Fibroblast of peridontal ligament (primary cell): ENCODE measurements at regions not wholly inside any gene's neighbourhood (a gene's known extent, or its start where the extent isn't known, plus 50 kb on each side); places are given as distances from the start of the nearest gene placed in this dataset.

Experiments
- DNase-seq: peaks from one replicate; pipeline ENCODE4 v3.0.0-alpha.2; 2010; ENCODE audit errors: extremely low read depth

DNA sequence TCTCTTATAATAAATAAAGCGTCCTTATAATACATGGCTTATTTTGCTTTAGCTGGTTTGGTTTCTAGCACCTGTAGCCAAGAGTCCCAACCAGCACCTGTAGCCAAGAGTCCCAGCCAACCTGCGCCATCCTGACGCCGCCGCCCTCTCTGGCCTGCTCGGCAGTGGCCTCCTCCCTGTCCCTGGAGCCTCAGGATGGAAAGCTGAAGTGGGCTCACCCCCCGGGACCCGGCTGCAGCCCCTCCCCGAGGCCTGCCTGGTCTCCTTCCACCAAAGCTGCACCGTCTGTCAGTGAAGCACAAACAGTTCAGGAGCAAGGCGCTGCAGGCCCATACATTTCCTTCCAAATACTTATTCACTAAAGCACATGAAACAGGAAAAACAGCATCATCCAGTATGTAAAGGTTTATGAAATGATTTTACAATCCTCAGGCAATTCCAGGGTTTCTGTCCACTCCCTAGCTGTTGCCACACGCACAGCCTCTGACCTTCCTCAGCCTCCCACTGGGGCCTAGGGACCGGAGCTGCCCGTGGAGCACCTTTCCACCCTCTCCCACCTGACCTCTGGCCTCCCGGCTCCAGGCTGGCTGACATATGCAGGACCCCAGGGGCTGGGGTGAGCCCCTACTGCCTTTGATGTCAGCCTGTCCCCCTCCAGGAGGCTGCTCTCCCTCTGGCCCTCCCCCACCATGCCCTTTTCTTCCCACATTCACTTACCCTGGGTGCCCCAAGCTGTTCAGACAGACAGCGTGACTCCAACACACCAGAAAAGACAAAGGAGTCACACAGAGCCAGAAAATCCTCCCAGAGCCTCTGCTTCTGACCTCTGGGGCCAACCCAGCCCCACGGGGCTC, 149.6 kb upstream of the PPP2R2D start:
- no peak for DNase-seq

DNA sequence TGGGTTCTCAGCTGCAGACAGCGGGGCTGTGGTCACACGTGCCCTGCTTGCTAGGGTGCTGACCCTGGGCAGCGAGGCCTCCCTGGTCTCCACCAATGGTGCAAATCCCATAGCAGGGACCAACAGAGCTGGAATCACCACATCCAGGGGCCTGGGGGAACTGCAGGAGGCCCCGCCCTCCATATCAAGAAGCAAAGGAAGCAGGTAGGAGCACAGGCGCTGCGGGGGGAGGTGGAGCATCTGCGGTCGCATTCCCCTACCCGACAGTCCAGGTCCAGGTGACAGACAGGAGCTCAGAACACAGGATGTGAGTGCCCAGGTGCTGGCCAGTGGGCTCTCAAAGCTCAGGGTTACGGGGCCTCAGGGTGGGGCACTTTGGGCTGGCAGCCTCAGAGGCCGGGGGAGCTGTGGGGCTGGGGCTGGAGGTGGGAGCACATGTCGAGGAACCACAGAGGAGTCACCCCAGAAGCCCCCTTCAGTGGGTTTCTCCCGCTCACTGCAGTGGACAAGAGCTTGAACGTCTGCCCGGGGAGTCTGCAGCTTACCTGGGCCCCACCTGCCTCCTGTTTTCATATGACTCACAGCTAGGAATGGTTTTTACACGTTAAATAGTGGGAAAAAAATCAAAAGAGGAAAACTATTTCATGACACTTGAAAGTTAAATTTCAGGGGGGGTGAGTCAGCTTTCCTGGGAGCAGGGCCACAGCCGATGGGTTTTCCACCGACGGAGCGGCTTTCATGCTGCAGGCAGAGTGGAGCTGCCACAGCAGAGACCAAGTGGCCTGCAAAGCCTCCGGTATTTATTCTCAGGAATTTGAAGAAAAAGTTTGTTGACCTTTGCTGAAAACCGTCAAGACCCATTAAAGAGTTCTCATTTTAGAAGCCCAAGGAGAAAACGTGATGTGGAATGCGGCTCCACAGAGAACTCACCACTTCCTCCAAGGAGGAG, 148.7 kb upstream of the PPP2R2D start:
- no peak for DNase-seq

DNA sequence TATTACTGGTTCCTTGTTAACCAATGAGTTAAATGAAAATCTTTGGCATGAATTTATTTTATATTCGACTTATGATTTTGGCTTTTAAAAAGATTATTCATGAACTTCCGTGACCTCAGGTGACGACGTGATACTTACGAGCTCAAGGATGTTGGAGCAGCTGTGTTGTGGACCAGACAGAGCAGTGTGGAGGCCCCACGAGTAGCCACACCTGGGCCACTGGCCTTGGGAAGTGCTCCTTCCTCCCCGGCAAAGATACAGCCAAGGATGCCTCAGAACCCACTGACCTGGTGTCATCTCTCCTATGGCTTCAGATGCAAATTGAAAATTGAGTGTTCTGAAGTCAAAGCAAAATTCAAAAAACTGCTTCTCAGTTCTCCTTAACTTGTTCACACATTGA, 147.5 kb upstream of the PPP2R2D start:
- no peak for DNase-seq

DNA sequence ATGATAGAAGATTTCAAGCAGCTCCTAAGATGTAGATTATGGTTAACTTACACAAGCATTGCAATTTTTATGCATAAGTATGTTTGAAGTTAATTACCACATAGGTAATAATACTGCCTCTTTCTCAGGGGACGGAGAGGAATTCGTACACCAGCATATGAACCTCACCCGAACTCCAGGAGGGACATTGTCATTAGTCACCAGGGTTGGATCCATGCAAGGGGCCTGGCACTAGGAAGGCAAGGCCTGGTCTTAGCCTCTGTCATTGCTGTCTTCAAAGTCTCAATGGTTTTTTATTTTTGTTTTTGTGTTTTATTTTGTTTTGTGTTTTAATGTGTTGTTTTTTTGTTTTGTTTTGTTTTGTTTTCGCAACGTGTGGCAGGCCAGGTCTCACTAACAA, 145.6 kb upstream of the PPP2R2D start:
- DNase-seq: no peak

DNA sequence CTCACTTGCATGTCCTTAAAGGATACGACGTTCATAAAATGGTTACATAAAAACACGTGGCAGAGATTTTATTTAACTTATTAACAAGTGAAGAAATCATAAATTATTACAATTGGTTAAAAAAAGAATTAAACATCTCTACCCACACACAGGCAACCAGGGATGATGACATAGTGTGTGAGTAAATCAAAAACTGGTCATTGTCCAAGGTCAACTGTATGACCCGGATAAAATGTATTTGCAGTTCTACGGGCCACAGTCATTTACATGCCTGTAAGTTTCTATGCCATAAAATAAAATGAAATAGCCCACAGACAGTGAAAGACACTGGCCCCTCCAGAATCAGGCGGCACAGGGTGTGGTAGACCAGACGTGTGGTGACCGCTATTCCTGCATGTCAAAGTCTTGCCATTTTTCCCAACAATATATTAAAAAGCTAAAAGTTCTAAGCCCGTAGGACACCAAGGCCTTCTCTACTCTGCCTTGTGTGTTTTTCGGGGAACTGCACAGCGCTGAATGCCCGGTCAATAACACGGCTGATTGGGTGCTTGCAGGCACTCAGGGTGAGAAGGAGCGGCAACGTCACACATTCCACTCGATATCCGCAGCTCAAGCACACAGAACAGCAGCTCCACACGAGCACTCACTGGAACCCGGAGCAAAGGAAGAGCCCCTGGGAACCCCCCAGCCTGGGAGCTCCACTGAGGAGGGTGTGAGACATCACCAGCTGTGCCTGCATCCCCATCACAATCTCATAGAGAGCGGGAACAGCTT, 143.3 kb upstream of the PPP2R2D start:
- no peak for DNase-seq

DNA sequence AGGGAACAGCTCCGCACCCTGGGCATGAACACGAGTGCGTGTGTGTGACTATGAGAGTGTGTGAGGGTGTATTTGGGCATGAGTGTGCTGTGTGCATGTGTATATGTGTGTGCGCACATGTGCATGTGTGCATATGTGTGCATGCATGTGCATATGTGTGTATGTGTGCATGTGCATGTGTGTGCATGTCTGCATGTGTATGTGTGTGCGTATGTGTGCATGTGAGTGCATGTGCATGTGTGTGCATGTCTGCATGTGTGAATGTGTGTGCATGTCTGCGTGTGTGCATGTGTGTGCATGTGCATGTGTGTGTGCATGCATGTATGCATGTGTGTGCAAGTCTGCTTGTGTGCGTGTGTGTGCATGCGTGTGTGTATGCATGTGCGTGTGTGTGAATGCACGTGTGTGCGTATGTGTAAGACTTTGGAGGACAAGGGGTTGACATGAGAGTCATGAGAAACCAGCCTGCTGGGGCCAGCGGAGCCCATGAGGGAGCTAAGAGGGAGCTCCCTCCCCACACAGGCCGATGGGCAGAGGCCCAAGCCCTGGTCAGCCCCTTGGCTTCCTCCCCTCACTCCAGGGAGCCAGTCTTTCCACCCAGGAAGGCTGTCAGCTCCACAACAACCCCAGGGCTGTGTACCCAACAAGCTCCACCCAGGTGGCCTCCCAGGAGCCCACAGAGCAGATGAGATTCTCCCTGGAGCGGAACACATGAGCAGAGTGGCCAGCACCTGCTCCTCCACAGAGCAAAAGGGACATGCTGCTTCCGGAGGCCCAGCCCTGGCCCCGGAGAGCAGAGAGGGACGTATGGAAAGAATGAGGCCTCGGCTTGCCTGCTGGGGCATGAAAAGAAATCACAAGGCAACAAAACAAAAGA, 142.5 kb upstream of the PPP2R2D start:
- no peak for DNase-seq

DNA sequence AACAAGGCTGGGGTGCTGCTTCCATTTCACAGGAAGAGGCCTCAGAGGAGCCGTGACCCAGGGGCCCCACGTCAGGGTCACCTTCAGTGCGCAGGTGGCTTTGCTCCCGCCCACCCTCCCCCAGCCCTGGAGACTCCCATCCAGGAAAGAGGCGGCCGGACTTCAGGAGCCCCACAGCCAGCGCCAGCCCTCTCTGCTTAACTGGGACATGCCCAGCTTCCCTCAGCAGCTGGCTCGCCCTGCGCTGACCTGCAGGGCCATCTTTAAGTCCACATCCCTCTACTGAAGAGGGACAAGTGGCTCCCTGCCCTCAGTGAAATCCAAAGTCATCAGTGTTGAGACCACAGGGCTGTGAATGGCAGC, 141.9 kb upstream of the PPP2R2D start:
- DNase-seq: no peak

DNA sequence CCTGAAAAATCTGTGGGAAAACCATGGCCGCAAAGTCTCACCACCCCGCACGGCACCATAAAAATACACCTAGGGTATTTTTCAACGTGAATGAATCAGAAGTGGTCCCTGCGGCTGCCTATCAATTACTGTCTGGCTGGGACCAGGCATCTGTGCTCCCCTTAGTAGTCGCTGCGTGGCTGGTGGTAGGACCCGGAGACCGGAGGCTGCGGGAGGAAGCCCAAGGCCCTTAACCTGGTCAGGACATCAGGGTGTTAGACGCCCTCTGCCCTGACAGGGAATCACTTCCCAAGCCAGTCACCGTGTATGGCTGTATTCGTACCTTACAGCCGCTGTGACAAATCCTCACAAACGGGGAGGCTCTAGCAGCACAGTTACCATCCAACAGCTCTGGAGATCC, 141.5 kb upstream of the PPP2R2D start:
- no peak for DNase-seq

DNA sequence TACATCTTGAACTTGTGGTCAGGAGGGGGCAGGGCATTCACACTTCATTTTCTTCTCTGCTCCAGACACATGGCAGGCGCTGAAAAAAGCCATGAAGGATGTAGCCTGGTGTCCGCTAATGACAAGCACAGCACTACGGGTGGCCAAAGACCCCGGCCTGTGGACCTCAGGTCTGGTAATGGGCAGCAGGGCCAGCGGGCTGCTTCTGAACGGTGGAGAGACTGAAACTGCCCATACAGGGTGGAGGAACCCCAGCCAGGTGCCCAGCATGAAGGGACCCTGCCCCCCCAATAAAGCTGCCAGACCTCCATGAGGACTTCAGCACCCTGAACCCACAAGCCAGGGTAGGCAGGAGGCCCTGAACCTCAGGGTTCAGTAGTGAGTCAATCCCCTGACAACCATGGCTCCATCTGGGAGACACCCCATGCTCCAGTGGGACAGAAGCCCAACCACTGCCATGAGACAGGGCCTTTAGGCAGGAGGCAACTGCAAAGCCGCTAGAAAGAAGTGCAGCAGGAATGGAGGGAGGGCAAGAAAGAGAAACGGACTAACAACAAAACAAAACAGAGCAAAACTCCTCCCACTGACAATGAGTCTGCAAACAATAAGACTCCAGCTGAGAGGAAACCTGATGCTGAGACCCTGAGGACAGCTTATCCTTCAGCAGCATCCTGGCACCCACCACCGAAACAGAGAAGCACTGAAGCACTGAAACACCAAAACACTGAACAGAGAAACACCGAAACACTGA, 140.2 kb upstream of the PPP2R2D start:
- no peak for DNase-seq

DNA sequence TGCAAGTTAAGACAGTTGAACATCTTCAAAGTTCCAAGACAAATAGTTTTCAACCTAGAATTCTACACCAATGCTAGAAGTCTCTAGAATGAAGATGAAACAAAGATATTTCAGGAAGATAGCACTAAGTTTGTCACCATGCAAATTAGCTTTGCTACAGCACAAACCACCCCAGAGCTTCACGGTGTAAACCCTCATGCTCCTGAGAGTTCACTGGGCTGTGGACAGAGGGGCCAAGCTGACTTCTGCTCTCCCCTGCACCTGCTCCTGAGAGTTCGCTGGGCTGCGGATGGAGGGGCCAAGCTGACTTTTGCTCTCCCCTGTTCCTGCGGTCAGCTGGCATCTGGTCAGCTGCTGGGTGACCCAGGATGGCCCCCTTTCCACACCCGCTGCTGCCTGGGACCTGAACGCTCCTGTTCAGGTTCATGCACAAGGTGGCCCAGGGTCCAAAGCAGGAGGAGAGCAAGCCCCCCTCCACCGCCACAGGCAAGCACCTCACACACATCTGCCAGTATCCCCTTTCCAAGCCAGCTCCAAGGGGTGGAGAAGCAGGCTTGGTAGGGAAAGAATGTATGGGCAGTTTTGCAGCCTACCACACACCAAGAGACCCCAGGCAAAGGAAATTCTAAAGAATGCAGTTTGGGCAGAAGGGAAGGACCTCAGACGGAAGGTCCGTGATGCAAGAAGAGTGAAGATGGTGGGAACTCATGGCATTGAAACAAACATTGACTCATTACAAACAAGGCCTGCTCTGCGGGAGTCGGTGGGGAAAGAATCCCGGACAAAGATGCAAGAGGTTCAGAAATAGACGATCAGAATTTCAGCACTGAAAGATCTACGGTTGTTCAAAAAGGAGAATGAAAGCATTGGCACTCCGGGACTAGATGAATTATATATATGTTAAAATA, 137.8 kb upstream of the PPP2R2D start:
- DNase-seq: no peak

DNA sequence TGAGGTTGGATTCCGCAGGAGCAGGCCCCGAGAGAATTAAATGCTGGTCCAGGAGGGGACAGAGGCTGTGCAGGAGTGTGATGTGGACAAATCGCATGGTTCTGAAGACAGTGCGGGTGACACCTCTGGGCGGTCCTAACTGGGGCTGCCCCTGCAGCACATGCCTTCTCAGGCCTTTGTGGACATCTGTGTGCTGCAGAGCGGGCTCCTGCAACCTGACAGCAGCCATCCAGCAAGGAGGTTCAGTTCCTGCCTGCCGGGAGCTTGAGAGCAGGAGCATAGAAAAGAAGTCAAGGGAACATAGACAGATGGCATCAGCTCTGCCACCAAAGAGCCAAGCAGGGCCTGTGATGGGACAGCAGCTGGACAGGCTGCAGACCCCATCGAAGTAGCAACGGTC, 135.9 kb upstream of the PPP2R2D start:
- DNase-seq: no peak

DNA sequence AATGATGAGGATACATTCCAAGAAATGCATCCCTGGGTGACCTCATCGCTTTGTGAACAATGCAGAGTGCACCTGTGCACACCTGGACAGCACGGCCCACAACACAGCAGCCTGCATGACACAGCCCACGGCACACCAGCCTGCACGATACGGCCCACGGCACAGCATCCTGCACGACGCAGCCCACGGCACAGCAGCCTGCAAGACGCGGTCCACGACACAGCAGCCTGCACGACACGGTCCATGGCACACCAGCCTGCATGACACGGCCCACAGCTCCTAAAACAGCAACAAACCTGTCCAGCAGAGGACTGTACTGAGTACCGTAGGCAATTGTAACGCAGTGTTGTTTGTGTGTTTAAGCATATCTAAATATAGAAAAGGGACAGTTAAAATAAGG, 134.7 kb upstream of the PPP2R2D start:
- no peak for DNase-seq

DNA sequence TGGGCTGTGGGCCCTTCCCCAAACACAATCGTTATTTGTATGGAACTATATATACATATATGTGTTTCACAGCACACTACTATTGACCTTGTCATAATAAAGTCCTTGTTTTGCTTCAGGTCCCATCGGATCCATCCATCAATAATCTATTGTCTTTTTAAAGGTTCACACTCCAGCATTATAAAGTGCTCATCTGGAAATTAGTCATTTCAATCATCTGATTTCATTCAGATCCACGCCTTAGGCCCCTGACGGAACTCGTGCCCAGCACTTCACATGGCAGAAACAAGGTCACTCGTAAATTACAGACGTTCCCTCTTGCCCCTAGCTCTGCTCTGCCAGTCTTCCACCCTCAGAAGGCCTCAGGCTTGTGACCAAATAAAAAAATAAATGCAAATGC, 133.1 kb upstream of the PPP2R2D start:
- DNase-seq: no peak

DNA sequence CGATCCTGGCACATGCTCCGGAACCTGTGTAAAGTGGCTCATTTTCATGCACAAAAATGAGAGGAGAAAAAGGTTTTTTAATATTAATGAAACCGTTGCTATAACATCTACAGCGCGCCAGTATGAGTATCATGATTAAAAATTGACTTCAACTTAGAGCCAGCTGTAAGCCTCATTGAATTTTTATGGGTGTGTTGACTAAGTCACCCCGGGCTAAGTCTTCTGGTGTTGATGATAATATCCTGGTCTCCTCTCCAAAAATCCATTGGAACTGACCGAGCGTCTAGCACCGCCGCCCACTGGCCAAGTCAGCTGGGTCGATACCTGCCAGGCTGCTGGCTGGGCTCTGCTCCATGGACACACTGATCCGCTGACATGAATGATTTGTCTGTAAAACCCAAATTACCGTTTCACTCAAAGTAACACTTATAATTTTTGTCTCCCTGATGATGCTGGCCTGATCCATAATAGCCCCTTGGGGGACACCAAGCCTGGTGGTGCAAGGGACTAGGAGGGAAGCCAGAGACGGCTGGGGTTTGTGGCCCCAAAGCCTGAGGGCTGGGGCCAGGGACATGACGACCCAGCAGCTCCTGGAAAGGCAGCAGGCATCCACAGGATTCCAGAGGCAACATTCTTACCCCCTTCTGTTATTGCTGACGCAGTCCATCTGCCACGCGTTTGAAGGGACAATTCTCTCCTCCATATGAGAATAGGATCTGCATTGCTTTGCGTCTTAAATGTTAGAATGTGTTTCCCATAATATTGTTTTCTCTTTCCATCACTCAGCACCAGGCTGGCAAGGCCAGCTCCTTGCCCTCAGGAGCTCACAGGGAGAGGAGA, 131.0 kb upstream of the PPP2R2D start:
- no peak for DNase-seq

DNA sequence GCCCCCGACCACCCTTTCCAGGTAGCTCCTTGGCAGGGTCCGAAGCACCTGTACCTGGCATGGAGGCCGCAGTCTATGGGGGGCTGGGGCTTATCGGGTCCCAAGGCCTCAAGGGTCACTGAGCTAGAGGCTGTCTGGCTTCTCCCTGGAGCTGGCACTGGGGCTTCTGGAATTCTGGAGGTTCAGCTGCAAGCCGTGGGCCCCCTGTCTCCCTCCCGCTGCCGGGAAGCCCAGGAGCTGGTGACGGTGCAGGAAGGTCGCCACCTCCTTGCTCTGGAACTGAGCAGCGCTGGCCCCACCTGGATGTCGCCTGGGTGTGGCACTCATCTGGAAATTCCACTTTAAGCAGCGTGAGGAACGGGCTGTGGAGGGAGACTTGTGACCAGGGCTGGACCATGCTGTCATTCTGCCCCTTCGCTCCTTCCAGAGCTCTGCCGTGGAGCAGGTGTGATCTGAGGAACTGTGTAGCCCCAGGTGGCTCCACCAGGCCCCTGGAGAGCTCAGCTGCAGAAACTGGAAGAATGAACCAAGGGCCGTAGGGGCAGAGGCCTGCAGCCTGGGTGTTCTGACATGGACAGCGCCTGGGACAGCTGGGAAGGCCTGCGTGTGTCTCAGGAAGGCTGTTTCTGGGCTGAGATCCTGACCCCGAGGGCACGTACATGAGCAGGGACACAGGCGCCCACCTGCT, 129.7 kb upstream of the PPP2R2D start:
- DNase-seq: no peak

DNA sequence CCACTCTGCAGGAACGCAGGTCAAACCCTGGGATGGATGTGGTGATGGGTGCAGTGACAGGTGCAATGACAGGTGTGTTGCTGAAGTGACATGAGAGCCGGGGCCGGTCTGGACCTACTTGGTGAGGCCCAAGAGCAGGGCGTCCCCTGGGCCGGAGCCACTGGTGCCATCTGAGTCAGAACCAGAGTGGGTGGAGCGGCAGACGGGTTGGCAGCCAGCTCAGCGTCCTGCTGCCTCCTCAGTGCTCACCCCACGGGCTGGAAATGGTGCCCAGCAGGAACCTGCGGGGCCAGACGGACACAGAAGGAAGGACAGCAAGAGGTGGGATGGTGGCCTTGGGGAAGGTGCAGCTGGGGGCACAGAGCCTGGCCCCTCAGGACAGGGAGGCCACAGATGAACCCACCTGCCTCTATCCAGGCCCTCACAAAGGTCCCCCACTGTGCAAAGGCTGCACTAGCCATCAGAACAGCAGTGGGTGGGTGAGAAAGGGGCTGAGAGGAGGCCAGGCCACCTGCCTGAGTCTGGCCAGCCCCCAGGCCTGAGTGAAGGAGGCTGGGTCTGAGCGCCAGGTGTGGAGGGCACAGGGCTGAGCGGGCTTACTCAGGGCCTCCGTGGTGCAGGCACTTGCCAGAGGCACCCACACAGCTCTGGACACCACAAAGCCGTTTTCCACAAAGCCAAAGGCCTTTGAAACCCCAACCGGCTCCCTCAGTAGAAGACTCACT, 129.0 kb upstream of the PPP2R2D start:
- no peak for DNase-seq

DNA sequence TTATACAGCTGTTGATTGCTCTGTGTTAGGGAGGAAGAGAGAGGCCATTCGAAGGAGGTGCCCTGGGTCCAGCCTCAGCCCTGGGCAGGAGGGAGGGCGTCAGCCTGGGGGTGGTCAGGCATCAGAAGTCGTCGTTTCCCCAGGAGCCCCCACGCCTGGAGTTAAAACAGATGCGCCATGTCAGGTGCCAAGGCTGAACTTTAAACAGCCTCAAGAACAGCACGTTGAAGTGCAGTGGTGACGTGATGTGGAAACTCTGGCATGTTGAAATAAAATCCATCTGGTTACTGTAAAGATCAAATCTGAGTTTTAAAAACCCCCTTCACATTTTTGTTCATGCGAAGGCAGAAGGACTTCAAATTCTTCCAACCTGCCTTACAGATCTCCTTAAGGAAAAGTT, 128.4 kb upstream of the PPP2R2D start:
- DNase-seq: no peak
